ENCODE measurements at regions not wholly inside any gene's neighbourhood (a gene's known extent, or its start where the extent isn't known, plus 50 kb on each side); places are given as distances from the start of the nearest gene placed in this dataset.

- Histone ChIP-seq H3K4me3 (IDR thresholded peaks at IDR 0.05; ENCODE audit: insufficient read depth, low read depth, low read length) (no peak overlapping the region), H3K9ac (no peak overlapping the region), H4K20me1 (ENCODE audit: insufficient read depth) (no peaks in the 10 kb centered on the region), H3K27ac (no peak overlapping the region), H2AFZ (ENCODE audit: low read depth) (no peak overlapping the region), H3K4me2 (no peak overlapping the region), H3K27me3 (ENCODE audit: insufficient read depth, low read depth) (no peaks in the 10 kb centered on the region), H3K79me2 (ENCODE audit: insufficient read depth, low read depth) (no peaks in the 10 kb centered on the region), H3K4me1 (ENCODE audit: low read depth, poor library complexity, severe bottlenecking) (no peaks in the 10 kb centered on the region), H3K36me3 (ENCODE audit: insufficient read depth) (no peaks in the 10 kb centered on the region)
- no peak for TF ChIP-seq CTCF (conservative IDR thresholded peaks at IDR 0.05; ENCODE audit: low read depth, low read length)
Measured at GRCh38 chr21:15379776-15380175, 315.0 kb upstream of the NRIP1 start.

GRCh38 chr21:15383588-15383987 lies 318.8 kb upstream of the NRIP1 start:
- Histone ChIP-seq H3K4me1 (ENCODE audit: low read depth, poor library complexity, severe bottlenecking) (no peaks in the 10 kb centered on the region), H3K79me2 (ENCODE audit: insufficient read depth, low read depth) (no peaks in the 10 kb centered on the region), H3K9ac (no peak overlapping the region), H3K27me3 (ENCODE audit: insufficient read depth, low read depth) (no peaks in the 10 kb centered on the region), H2AFZ (ENCODE audit: low read depth) (no peak overlapping the region), H3K4me3 (IDR thresholded peaks at IDR 0.05; ENCODE audit: insufficient read depth, low read depth, low read length) (no peak overlapping the region), H3K36me3 (ENCODE audit: insufficient read depth) (no peaks in the 10 kb centered on the region), H4K20me1 (ENCODE audit: insufficient read depth) (no peaks in the 10 kb centered on the region), H3K4me2 (no peak overlapping the region), H3K27ac (no peak overlapping the region)
- TF ChIP-seq CTCF (conservative IDR thresholded peaks at IDR 0.05; ENCODE audit: low read depth, low read length): no peak

GRCh38 chr21:15390049-15390448 lies 325.2 kb upstream of the NRIP1 start:
- no peaks in the 10 kb centered on the region for H3K4me1 ChIP-seq (ENCODE audit: low read depth, poor library complexity, severe bottlenecking)
- H3K27me3 ChIP-seq (ENCODE audit: insufficient read depth, low read depth): no peaks in the 10 kb centered on the region
- no peaks in the 10 kb centered on the region for H3K79me2 ChIP-seq (ENCODE audit: insufficient read depth, low read depth)
- no peaks in the 10 kb centered on the region for H3K36me3 ChIP-seq (ENCODE audit: insufficient read depth)
- no peak overlapping the region for H3K27ac ChIP-seq
- H3K4me2 ChIP-seq: no peak overlapping the region
- no peaks in the 10 kb centered on the region for H4K20me1 ChIP-seq (ENCODE audit: insufficient read depth)
- H2AFZ ChIP-seq (ENCODE audit: low read depth): no peak overlapping the region
- TF ChIP-seq CTCF (conservative IDR thresholded peaks at IDR 0.05; ENCODE audit: low read depth, low read length): no peak
- H3K4me3 ChIP-seq (IDR thresholded peaks at IDR 0.05; ENCODE audit: insufficient read depth, low read depth, low read length): no peak overlapping the region
- no peak overlapping the region for H3K9ac ChIP-seq

DNA sequence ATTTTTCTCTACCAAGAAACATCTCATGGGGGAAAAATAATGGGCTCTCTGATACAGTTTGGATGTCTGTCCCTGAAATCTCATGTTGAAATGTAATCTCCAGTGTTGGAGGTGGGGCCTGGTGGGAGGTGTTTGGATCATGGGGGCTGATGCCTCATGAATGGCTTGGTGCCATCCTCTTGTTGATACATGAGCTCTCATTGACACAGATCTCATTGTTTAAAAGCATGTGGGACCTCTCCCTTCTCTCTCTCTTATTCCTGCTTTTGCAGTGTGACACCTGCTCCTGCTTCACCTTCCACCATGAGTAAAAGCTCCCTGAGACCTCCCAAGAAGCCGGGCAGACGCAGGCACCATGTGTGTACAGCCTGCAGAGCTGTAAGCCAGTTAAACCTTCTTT lies 332.5 kb upstream of the NRIP1 start:
- Histone ChIP-seq H3K27ac (no peak overlapping the region), H4K20me1 (ENCODE audit: insufficient read depth) (no peaks in the 10 kb centered on the region), H3K27me3 (ENCODE audit: insufficient read depth, low read depth) (no peaks in the 10 kb centered on the region), H2AFZ (ENCODE audit: low read depth) (no peak overlapping the region), H3K4me1 (ENCODE audit: low read depth, poor library complexity, severe bottlenecking) (no peaks in the 10 kb centered on the region), H3K9ac (no peak overlapping the region), H3K4me3 (IDR thresholded peaks at IDR 0.05; ENCODE audit: insufficient read depth, low read depth, low read length) (no peak overlapping the region), H3K36me3 (ENCODE audit: insufficient read depth) (no peaks in the 10 kb centered on the region), H3K4me2 (no peak overlapping the region), H3K79me2 (ENCODE audit: insufficient read depth, low read depth) (no peaks in the 10 kb centered on the region)
- TF ChIP-seq CTCF (conservative IDR thresholded peaks at IDR 0.05; ENCODE audit: low read depth, low read length): no peak

DNA sequence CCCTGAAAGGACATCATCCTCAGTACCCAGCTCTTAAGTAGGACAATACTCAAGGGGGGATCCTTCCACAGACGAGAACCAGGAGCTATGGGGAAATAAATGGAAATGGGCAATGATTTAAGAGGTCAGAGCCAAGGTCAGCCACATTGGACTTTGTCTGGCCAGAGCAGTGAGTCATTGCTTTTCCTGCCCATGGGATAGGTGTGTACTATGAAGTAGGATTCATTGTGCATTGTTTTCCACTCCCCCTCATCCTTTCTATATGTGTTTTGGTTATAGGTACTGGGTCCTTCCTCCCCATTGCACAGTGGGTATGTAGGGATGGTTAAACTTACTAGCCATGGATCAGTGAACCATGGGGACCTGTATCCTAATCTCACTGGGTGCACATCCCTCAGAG lies 328.9 kb upstream of the USP25 start:
- H3K79me2 ChIP-seq (ENCODE audit: insufficient read depth, low read depth): no peaks in the 10 kb centered on the region
- H4K20me1 ChIP-seq (ENCODE audit: insufficient read depth): no peaks in the 10 kb centered on the region
- H3K36me3 ChIP-seq (ENCODE audit: insufficient read depth): no peaks in the 10 kb centered on the region
- H3K27me3 ChIP-seq (ENCODE audit: insufficient read depth, low read depth): no peaks in the 10 kb centered on the region
- H3K4me1 ChIP-seq (ENCODE audit: low read depth, poor library complexity, severe bottlenecking): no peaks in the 10 kb centered on the region
- H3K4me2 ChIP-seq: no peak overlapping the region
- H3K9ac ChIP-seq: no peak overlapping the region
- H3K4me3 ChIP-seq (IDR thresholded peaks at IDR 0.05; ENCODE audit: insufficient read depth, low read depth, low read length): no peak overlapping the region
- H2AFZ ChIP-seq (ENCODE audit: low read depth): no peak overlapping the region
- TF ChIP-seq CTCF (conservative IDR thresholded peaks at IDR 0.05; ENCODE audit: low read depth, low read length): no peak
- H3K27ac ChIP-seq: no peak overlapping the region

All from KMS-11 (cell line).